NCI-H1105 treated with DMSO at 0.1 percent for 48 hours (cell line): ENCODE measurements at regions not wholly inside any gene's neighbourhood (a gene's known extent, or its start where the extent isn't known, plus 50 kb on each side); places are given as distances from the start of the nearest gene placed in this dataset.

Experiments
- DNase-seq: peaks from one replicate; lab custom pipeline; 2025; lab: John Stamatoyannopoulos, UW

DNA sequence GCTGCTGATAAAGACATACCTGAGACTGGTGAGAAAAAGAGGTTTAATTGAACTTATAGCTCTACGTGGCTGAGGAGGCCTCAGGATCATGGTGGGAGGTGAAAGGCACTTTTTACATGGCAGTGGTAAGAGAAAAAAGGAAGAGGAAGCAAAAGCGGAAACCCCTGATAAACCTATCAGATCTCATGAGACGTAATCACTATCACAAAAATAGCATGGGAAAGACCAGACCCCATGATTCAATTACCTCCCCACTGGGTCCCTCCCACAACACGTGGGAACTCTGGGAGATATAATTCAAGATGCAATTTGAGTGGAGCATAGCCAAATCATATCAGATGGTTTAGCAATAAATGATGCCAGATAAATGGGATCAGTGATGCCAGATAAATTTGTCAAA lies 892.0 kb upstream of the CELF2 start:
- no peak for DNase-seq

DNA sequence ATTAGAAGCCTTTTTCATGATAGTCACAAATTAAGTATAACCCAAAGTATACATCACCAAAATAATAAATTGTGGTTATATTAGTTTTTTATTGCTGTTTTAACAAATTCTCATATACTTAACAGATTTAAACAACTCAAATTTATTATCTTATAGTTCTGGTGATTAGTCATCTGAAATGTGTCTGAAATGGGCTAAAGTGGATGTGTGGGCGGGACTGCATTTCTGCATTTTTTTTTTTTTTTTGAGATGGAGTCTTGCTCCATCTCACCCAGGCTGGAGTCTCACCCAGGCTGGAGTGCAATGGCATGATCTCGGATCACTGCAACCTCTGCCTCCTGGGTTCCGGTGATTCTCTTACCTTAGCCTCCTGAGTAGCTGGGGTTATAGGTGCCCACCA lies 891.5 kb upstream of the CELF2 start:
- DNase-seq, result no peak

DNA sequence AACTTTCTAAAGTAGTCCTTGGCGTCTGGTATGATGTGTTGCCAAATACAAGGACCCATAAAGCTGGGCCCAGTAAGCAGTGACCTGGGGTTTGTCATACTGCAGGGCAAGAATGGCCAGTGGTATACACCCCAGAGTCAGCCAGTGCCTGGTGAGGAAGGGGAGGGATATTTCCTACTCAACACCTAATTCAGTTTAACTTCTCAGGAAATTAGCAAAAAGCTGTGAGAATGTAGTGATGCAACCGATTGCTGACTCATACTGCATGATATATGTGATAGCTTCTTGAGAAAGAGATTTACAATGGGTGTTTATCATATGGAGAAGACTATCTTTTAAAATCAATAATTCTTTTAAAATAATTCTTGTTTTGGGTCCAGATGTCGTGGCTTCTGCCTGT lies 889.3 kb upstream of the CELF2 start:
- DNase-seq, result no peak

DNA sequence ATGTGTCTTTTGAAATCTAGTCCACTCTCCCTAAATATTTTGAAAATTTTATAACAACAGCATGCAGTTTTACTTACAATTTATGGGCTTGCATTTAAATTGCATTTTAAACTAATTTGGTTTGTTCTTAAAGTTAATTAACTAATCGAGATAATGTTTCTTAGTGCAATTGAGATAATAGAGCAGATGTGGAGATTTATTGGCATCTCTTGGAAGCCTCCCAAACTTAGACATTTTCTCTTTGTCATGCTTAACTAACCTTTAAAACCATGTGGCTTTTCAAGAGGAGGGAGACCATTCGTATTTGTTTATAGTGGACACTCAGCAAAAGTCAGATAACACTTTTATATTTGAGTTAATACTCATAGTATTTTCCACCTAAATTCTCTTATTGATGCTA lies 887.0 kb upstream of the CELF2 start:
- no peak for DNase-seq

DNA sequence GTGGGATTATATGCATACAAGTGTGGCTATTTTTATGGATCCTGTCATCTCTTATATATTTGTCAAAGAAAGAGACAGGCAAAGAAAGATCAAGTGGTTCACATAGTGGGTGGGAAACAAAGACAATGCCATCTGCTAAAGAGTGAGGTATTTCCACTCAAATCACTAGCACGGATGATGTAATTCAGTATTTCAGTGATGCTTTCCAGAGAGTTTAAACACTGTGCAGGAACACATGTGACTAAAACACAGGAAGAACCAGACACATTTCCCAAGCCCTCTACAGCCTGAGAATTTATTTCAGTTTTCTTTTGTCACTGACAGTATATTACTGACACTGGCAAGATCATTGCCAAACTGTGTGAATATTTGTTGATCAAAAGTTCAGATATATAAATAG lies 885.7 kb upstream of the CELF2 start:
- DNase-seq, result no peak

DNA sequence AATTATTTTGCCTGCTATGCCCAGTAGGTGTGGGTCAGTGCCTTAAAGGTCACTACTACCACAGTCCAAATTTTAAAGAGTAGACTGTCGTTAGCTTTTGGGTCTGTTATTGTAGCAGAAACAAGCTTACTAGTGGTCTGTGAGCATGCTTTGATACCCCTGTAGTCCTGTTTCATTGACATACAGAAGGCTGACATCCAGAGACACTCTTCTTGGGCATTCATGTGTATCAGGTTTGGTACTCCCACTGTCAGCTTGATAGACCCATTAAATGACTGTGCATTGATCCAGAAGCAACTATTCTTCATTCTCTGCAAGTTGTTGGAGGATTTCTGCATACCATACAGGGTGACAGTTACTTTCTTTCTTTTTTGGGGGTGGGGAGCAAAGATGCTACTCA lies 884.4 kb upstream of the CELF2 start:
- no peak for DNase-seq

DNA sequence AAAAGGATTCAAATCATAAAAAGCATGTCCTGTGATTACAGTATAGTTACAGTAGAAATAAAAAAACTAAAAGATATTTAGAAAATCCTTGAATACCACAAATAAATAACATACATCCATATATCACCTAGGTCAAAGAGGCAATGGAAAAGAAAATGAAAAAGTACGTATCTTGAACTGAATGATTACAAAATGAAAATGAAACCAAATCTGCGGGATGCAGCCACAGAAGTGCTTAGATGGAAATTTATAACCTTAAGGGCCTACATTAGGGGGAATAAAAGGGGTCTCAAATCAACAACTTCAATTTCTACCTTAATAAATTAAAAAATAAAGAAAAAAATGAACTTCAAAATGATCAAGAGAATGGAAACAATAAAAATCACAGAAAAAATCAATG lies 879.0 kb upstream of the CELF2 start:
- no peak for DNase-seq

DNA sequence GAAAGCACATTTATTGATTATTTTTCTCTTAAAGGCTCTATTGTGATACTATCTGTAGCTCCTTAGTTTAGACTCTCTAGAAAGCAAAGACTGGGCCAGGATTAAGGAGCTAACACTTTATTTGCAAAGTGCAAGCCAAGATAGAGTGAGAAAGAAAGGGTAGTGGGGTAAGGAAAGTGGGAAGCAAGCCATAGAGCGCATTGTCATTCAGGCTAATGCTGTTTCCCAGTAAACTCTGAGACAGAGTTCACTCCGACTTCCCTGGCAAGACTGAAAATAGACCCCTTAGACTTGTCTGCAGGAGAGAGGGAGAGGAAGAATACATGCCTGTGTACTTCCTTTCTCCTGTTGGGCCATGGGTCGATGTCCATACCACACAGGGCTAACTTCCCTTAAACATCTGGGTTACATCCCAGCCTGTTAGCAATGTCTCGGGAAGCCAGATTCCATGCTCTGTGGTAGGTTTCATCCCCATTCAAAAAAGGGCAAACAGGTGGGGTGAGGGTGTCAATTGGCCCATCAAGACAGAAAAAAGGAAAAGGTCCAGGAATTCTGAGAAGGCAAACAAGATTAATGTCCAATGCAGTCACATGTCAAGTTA lies 875.8 kb upstream of the CELF2 start:
- DNase-seq, result no peak

DNA sequence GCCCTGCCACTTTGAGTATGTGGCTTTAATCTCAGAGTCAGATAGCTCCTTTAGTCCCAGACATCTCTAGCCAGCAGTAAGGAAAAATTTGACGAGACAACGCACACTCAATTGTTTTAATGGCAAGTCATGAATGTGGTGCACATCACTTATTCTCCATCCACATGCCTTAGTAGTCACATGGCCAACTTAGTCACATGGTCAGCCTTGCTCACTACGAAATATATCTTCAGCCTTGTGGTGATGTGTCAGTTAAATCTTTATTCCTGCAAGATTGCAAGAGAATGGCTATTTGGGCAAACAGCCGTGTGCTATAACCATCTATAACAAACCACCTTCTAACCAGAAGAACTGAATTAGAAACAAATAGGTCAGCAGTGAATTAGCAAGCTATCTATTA lies 871.1 kb upstream of the CELF2 start:
- DNase-seq, result no peak

DNA sequence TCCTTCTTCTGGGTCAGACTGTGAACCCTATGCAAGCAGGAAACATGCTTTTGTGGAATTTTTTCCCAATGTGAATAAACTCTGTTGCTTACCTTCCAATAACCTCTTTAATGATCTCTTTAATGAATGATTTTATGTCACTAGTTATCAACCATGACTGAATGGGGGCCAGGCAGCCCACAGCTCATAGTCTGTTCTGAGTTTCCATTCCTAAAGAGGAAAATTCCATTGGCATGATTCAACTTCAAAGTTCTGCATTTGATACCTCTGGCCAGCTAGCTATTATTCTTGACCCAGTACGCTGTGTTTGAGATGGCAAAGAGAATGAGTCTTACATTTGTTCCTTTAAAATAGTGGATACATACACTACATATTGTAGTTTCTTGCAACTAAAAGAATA lies 867.8 kb upstream of the CELF2 start:
- no peak for DNase-seq

DNA sequence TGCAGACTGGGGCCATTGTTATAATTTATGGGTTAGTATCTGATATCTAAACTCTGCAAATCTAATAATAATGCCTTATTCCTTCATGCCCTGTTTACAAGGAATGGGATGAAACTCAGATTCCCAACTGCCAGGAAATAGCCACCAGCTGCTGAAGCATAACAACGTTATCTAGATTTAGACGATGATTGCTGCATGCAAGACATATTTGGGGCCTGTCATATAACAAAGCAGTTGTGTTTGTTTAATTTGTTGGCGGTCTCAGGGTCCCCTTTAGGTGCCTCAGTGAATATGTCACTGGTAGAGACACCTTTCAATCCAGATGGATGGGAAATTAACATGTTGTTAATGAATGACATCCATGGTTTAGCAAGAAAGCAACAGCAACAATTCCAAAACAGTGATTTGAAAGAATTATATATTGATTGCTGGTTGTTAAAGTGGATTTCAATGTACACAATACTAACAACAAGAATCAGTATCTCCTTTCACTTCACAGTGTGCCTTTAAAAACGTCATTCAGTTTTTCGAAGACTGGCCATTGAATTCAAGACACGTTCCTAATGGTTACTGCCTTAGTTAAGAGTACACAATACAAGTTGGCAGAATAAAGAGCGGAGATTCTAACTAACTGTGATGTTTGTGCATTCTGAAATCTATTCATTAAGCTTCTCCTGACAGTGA lies 860.6 kb upstream of the CELF2 start:
- no peak for DNase-seq

DNA sequence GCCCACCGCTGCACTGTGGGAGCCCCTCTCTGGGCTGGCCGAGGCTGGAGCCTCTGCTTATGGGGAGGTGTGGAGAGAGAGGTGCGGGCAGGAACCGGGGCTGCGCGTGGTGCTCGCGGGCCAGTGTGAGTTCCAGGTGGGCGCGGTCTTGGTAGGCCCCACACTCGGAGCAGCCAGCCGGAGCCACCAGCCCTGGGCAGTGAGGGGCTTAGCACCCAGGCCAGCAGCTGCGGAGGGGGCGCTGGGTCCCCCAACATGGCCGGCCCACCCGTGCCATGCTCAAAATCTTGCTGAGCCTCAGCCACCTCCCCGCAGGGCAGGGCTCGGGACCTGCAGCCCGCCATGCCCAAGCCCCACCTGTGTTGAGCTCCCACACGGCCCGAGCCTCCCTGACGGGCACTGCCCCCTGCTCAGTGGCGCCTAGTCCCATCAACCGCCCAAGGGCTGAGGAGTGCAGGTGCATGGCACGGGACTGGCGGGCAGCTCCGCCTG lies 856.8 kb upstream of the CELF2 start:
- DNase-seq, result no peak

DNA sequence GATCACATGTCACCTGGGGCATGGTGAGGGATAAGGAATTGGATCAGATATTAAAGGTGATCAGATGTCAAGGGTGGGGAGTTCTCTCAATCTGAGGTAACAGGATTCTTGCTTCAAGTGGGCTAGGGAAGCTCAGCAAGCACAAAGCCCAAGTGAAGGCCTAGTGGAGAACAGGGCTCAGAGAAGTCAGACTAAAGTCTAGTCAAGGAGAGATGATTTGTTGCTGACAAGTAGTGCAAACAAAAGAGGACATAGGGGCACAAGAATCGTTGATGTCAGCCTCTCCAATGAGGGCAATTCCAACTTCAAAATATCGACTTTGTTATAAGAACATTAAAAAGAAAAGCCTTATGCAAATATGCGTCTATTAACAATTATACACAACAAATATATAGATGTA lies 852.8 kb upstream of the CELF2 start:
- no peak for DNase-seq

DNA sequence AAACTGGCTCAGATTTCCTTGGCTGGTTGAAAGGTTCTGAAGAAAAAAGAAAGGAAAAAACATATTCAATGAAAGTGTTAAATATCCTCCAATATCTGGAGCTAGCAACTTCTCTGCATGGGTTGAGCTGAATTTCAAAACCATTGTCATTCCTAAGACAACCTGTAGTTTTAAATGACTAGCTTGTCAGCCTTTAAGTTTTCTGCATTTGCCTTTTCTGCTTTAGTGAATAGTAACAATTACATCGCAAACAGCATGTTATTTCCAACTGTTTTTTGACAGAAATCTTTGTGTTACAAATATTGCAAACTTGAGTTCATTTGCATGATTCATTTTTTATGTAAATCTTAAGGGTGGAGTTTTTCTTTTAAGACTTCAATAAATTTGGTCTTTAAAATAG lies 852.3 kb upstream of the CELF2 start:
- no peak for DNase-seq

DNA sequence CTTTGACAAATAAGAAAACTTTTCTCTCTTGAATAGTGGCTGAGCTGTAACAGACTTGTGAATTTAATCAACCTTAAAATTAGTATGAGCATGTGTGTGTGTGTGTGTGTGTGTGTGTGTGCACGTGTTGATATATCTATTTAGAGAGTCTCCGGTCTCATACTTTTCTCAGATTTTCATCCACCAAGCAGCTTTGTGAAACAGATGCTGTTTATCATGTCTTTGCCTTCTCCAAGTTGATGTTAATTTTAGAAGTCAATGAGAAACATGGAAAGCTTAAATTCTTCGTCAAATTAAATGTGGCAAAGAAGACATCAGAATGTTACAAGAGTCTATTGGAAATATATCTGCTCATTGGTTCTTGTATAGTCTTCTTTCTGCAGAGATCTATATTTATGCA lies 839.2 kb upstream of the CELF2 start:
- DNase-seq, result no peak

DNA sequence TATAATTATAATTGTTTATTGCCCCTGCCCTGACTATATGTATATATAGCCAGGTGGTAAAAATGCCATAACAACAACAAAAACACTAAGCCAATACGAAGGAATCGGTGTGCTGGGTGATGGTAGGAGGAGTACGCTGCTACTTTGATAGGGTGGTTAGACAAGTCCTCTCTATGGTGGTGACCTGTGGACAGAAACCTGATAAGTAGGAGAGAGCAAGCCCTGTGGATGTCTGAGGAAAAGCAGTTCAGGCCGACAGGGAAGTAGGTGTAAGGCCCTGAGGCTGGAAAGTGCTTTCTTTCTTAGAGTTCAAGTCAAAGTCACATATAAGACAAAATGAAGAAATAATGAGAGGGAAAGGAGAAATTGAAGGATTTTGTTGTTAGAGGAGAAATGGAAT lies 823.8 kb upstream of the CELF2 start:
- no peak for DNase-seq

DNA sequence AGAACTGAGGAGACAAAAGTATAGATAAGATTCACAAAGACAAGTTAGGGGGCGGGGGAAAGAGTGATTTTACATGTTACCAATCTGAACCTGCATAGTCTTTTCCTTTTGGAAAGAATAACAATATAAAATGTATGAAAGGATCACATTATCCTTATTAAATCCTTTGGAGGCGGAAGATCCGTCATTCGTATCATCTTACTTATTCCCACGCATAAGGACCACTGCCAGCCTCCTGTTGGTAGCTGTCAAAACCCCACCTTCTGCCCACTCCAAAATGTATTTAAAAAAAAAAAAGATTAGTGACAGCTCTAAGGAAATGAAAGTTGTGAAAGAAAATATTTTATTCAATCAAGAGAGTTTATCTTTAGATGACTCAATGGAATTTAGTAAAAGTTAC lies 821.0 kb upstream of the CELF2 start:
- no peak for DNase-seq

DNA sequence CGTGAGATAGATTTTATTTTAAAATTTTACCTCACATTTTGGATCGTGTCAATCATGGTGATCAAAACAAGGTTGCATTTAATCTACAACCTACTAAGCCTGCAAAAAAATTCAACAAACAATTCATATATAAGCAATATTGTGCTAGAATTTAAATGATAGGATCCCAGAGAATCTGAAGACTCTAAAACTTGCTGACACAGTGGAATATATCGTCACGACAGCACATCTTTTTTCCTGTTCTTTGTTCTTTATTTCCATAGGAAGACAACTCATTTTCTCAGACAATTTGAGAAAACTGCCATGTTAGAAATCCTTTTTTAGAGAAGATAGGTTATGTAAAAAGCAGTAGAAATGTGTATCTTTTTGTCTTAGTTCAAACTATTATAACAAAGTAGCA lies 820.2 kb upstream of the CELF2 start:
- DNase-seq, result no peak

DNA sequence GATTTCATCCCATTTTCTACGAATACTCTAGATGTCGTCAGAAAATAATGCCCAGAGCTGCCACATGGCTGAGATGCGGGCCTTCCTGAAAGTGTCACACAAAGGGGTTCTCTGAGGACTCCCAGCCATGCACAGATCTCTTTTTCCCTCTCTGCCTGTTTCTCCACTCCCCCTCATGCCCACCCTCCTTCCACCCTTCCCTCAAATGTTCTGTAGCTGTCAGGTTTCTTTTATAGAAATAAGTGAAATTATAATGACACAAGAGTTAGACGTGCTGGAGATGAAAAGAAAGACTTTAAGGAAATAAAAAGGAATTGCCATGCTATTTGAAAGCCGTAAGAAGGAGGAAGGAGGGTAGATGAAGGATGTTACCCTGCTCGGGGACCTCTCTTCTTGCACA lies 819.3 kb upstream of the CELF2 start:
- no peak for DNase-seq

DNA sequence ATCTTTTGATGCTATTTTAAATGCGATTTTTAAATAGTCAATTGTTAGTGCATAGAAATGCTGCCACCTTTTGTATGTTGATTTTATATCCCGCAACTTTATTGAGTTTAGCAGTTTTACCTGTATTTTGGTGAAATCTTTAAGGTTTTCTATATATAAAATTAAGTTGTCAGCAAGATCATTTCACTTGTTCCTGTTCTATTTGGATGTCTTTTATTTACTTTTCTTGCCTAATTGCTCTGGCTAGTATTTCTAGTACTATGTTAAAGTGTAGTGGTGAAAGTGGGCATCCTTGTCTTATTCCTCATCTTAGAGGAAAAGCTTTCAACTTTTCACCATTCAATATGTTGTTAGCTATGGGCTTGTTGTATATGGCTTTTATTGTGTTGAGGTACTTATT lies 813.3 kb upstream of the CELF2 start:
- no peak for DNase-seq

DNA sequence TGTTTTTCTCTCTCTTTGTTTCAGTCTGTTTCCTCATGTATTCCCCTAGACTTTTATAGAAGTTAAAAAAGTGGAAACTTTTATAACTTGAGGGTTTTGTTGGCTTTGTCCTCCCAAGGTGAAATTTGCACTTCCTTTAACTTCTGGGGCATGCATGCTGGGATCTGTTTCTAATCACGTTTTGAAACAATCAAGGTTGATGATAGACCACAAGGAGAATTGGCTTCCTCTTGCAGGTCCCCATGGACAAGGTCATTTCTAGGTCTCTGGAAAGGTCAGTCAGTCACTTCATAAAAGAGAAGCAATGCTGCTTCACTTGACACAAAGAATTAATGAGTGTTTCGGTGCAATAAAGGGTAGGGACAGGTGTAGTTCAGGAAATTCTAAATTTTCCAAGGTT lies 811.8 kb upstream of the CELF2 start:
- DNase-seq, result no peak

DNA sequence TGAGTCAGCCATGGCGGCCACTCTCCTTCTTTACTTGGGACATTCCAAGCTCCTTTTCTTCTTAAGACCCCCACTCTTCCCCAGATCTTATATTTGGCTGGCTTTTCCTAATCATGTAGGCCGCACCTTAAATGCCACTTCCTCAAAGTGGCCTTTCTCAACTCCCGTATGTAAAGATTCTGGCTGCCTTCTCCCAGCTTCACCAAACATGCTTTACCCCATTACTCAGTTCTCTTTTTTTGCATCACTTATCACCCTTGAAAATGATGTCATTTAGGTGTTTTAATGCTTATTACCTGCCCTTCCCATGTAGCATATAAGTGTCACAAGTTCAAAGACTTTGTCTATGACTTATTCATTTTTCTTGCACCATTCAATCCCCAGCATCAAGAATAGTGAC lies 810.1 kb upstream of the CELF2 start:
- no peak for DNase-seq

DNA sequence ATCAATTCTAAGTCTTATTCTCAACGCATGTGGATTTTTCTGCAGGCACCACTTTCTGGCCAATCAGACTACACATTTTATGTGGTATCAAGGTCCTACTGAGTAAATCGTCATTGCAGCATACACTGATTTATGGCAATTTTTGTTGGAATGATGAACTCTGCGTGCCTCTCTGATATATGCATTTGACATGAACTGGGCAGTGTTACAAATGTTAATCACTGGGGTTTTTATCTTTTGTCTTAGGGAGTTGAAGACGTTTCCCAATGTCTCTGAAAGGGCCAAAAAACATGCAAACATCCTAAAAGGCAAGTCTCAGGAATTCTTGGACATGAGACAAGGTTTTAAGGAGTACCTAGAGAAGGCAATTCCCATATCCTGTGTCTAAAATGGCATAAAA lies 809.5 kb upstream of the CELF2 start:
- DNase-seq, result no peak

DNA sequence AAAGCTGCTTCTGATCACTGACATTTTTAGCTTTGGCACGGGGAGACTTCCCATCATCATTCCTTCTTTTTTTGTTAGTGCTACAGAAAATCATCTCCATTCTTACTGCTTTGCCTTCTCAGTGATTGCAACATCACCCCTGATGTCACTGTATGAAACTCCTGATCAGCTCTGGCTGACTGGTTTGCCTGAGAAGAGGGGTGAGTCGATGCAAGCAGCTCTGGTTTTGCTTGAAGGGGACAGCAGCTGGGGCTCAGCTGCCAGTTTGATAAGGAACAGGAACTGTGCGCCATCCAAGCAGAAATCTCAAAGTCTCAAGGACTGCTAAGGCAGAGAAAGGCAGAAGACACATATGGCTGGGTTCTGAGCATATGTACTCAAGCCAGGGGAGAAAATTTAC lies 808.5 kb upstream of the CELF2 start:
- no peak for DNase-seq
